HEK293 (cell line): ENCODE measurements at regions not wholly inside any gene's neighbourhood (a gene's known extent, or its start where the extent isn't known, plus 50 kb on each side); places are given as distances from the start of the nearest gene placed in this dataset.

Experiments
- CTCF ChIP-seq: fragments of 450-650 bp; formaldehyde crosslinking; IDR thresholded peaks from 2 replicates; pipeline ENCODE4 v1.5.1; 2016; ENCODE audit warnings: missing biosample characterization, missing genetic modification characterization
- REST ChIP-seq: fragments of 450-650 bp; formaldehyde crosslinking; IDR thresholded peaks from 2 replicates; pipeline ENCODE4 v1.5.1; 2016; ENCODE audit warnings: missing biosample characterization, missing genetic modification characterization
- SALL2 ChIP-seq: fragments of 450-650 bp; formaldehyde crosslinking; IDR thresholded peaks from 2 replicates; pipeline ENCODE4 v1.5.0; 2017; ENCODE audit warnings: missing biosample characterization, mild to moderate bottlenecking, missing genetic modification characterization, borderline replicate concordance
- ZBTB1 ChIP-seq: fragments of 450-650 bp; formaldehyde crosslinking; IDR thresholded peaks from 2 replicates; pipeline ENCODE4 v1.5.1; 2016; ENCODE audit warnings: missing biosample characterization, missing genetic modification characterization
- ZBTB17 ChIP-seq: fragments of 450-650 bp; formaldehyde crosslinking; IDR thresholded peaks from 2 replicates; pipeline ENCODE4 v1.5.1; 2016; ENCODE audit warnings: missing biosample characterization, missing genetic modification characterization
- ZBTB49 ChIP-seq: fragments of 450-650 bp; formaldehyde crosslinking; IDR thresholded peaks from 2 replicates; pipeline ENCODE4 v1.5.1; 2016; ENCODE audit warnings: missing biosample characterization, missing genetic modification characterization, low read depth
- ZNF239 ChIP-seq: fragments of 450-650 bp; formaldehyde crosslinking; IDR thresholded peaks from 2 replicates; pipeline ENCODE4 v1.5.1; 2016; ENCODE audit warnings: missing biosample characterization, missing genetic modification characterization
- ZNF24 ChIP-seq: fragments of 450-650 bp; formaldehyde crosslinking; IDR thresholded peaks from 2 replicates; pipeline ENCODE4 v1.5.1; 2016; ENCODE audit warnings: missing biosample characterization, missing genetic modification characterization
- ZNF426 ChIP-seq: fragments of 450-650 bp; formaldehyde crosslinking; IDR thresholded peaks from 2 replicates; pipeline ENCODE4 v1.5.1; 2017; ENCODE audit warnings: missing biosample characterization, missing genetic modification characterization, mild to moderate bottlenecking, inconsistent platforms, moderate library complexity
- ZNF501 ChIP-seq: fragments of 450-650 bp; formaldehyde crosslinking; IDR thresholded peaks from 2 replicates; pipeline ENCODE4 v1.5.1; 2016; ENCODE audit warnings: missing biosample characterization, missing genetic modification characterization
- ZNF664 ChIP-seq: fragments of 450-650 bp; formaldehyde crosslinking; IDR thresholded peaks from 2 replicates; pipeline ENCODE4 v1.5.1; 2016; ENCODE audit warnings: missing biosample characterization, missing genetic modification characterization
- ZNF785 ChIP-seq: fragments of 450-650 bp; formaldehyde crosslinking; IDR thresholded peaks from 2 replicates; pipeline ENCODE4 v1.5.1; 2016; ENCODE audit warnings: missing biosample characterization, missing genetic modification characterization
- ZSCAN16 ChIP-seq: fragments of 450-650 bp; formaldehyde crosslinking; IDR thresholded peaks from 2 replicates; pipeline ENCODE4 v1.5.1; 2016; ENCODE audit warnings: missing biosample characterization, missing genetic modification characterization
- ZSCAN23 ChIP-seq: fragments of 450-650 bp; formaldehyde crosslinking; IDR thresholded peaks from 2 replicates; pipeline ENCODE4 v1.5.1; 2016; ENCODE audit warnings: missing biosample characterization, missing genetic modification characterization

- no peak for TF ChIP-seq ZNF785 (tag by site-specific recombination)
- no peak for TF ChIP-seq SALL2 (tag by site-specific recombination)
- no peak for TF ChIP-seq ZNF24 (tag by site-specific recombination)
- TF ChIP-seq ZBTB17 (tag by site-specific recombination), result no peak
- no peak for TF ChIP-seq REST (tag by site-specific recombination)
- no peak for TF ChIP-seq ZBTB1 (tag by site-specific recombination)
- no peak for TF ChIP-seq ZSCAN23 (tag by site-specific recombination)
- no peak for TF ChIP-seq ZNF426 (tag by site-specific recombination)
- no peak for TF ChIP-seq CTCF
- no peak for TF ChIP-seq ZNF501 (tag by site-specific recombination)
- TF ChIP-seq ZSCAN16, result no peak
- no peak for TF ChIP-seq ZNF664 (tag by site-specific recombination)
- TF ChIP-seq ZBTB49 (tag by site-specific recombination), result no peak
- TF ChIP-seq ZNF239 (tag by site-specific recombination), result no peak
Observed at GRCh38 chr12:53810950-53811349, 59.2 kb upstream of the CISTR start.
